Epidermal melanocyte (primary cell): ENCODE measurements at regions not wholly inside any gene's neighbourhood (a gene's known extent, or its start where the extent isn't known, plus 50 kb on each side); places are given as distances from the start of the nearest gene placed in this dataset.
"Not testable (repeated sequence)": the region's sequence is repeated elsewhere in the genome, so short reads cannot be mapped to it uniquely, and the experiment has no call there.

ENCODE experiments used
- DNase-seq: peaks from one replicate; pipeline ENCODE4 v3.0.0; 2011; ENCODE audit warnings: low spot score; ENCODE audit not compliant: insufficient read length

DNA sequence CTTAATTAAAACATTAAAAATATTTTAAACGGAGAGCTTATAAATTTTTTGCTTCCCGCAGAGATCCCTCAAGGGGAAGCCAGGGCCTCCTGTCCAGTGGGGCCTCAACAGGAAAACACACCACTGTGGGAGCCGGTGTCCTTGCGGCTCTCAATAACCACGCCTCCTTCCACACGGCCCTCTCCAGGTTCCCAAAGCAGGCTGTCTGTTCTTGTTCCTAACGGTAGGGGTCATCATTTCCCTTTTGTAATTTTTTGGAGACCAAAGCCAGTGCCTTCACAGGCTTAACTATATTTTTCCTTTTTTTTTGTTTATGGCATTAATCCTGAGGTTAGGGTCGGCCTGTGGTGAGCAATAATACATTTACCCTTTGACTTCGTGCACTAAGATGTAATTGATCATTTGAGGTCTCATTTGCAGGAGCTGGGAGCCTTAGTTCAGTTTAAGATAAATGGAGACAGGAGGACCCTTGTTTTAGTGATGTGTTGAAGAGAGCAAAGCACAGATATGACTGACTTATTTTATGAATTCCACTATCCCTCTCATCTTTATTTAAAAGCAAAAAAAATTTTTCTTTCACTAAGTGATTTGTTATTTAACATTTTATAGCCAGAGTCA, 77.5 kb upstream of the N4BP1 start:
- DNase-seq, result peak; percentile 68

DNA sequence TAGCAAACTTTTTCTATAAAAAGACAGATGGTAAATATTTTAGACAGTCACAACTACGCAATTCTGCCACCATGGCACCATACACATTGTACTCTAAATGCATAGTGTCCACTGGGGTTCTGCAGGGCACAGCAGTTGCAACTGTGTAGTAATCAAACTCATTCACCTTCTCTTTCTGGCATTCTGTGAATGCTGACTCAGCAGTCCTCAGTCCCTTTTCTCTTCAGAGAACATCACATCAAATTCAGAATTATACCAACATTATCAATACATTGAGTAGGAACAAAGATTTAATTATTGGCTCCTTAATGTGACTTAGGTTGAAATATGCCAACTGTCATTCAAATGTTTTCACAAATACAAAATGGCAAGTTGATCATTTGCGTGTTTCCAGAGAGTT, 74.2 kb upstream of the N4BP1 start:
- no peak for DNase-seq

GRCh38 chr16:48682971-48683370, 73.0 kb upstream of the N4BP1 start:
- DNase-seq, result no peak

DNA sequence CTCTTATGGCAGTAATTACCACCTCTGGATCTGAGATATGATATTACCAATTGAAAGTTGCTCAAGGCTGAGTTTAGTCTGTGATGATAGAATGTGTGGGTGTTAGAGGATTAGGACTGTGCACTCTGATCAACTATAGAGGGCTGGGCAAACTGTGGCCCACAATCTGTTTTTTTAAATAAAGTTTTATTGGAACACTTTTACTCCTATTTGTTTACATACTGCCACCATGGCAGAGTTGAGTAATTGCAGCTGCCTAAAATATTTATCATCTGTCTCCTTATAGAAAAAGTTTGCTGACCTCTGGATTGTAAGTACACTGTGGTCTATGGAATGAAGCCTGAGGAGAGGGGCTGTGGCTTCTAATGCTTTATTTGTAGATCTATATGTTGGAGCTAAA, 71.5 kb upstream of the N4BP1 start:
- DNase-seq, result no peak

GRCh38 chr16:48680881-48681280, 70.9 kb upstream of the N4BP1 start:
- DNase-seq, result no peak

- no peak for DNase-seq
Measured at GRCh38 chr16:48676836-48677235, 66.9 kb upstream of the N4BP1 start.

- not testable (repeated sequence) for DNase-seq
Measured at GRCh38 chr16:48668184-48668583, 58.2 kb upstream of the N4BP1 start.

- DNase-seq, result no peak
Measured at GRCh38 chr16:48659940-48660339, 50.0 kb upstream of the N4BP1 start.
